ENCODE measurements at regions not wholly inside any gene's neighbourhood (a gene's known extent, or its start where the extent isn't known, plus 50 kb on each side); places are given as distances from the start of the nearest gene placed in this dataset.

GRCh38 chr5:110841137-110841536 lies 102.3 kb downstream of the SLC25A46 start:
- Histone ChIP-seq H3K4me3 (no peak overlapping the region), H3K4me1 (no peaks in the 10 kb centered on the region), H3K9me3 (no peaks in the 10 kb centered on the region), H3K27me3 (no peaks in the 10 kb centered on the region), H3K27ac (no peak overlapping the region), H3K36me3 (replicated peaks in 1 of 2; ENCODE audit: insufficient read depth in 1 of 2, low read depth in 2 of 2) (no peaks in the 10 kb centered on the region)
- no peak for TF ChIP-seq POLR2A (IDR thresholded peaks at IDR 0.05)
- TF ChIP-seq, protein P1, sequence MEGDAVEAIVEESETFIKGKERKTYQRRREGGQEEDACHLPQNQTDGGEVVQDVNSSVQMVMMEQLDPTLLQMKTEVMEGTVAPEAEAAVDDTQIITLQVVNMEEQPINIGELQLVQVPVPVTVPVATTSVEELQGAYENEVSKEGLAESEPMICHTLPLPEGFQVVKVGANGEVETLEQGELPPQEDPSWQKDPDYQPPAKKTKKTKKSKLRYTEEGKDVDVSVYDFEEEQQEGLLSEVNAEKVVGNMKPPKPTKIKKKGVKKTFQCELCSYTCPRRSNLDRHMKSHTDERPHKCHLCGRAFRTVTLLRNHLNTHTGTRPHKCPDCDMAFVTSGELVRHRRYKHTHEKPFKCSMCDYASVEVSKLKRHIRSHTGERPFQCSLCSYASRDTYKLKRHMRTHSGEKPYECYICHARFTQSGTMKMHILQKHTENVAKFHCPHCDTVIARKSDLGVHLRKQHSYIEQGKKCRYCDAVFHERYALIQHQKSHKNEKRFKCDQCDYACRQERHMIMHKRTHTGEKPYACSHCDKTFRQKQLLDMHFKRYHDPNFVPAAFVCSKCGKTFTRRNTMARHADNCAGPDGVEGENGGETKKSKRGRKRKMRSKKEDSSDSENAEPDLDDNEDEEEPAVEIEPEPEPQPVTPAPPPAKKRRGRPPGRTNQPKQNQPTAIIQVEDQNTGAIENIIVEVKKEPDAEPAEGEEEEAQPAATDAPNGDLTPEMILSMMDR (IDR thresholded peaks at IDR 0.05), result no peak
- no peak for ATAC-seq
- WGBS, 2 donors, result 55 to 58% methylated on average over 2 of the region's 2 CpGs
- intact Hi-C loops (cut with DNase I), result no loop called here
- no peak for DNase-seq

DNA sequence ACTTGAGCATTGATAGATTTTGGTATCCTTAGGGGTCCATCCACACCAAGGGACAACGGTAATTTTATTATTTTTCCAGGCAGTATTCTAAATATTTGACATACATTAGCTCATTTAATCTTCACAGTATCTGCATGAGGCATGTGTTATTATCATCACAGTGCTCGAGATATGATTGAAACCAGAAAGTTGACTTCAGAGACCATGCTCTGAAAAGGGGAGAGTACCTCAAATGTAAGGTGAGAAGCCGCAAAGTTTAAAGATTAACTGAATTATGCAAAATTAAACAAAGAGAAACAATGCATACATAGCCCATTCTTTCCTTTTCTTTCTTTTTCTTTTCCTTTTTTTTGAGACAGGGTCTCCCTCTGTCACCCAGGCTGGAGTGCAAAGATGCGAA lies 104.1 kb downstream of the SLC25A46 start:
- 56 to 65% methylated on average over 4 of the region's 4 CpGs for WGBS, 2 donors
- DNase-seq (no peak), ATAC-seq (no peak)
- no peaks in the 10 kb centered on the region for H3K9me3 ChIP-seq
- no peaks in the 10 kb centered on the region for H3K4me1 ChIP-seq
- H3K36me3 ChIP-seq (replicated peaks in 1 of 2; ENCODE audit: insufficient read depth in 1 of 2, low read depth in 2 of 2), result no peaks in the 10 kb centered on the region
- H3K27me3 ChIP-seq, result no peaks in the 10 kb centered on the region
- H3K27ac ChIP-seq, result no peak overlapping the region
- no peak overlapping the region for H3K4me3 ChIP-seq
- intact Hi-C loops (cut with DNase I), result no loop called here
- TF ChIP-seq POLR2A (IDR thresholded peaks at IDR 0.05), result no peak

GRCh38 chr5:110844251-110844650 lies 105.4 kb downstream of the SLC25A46 start:
- no peak for DNase-seq
- Histone ChIP-seq H3K27ac (no peak overlapping the region), H3K4me1 (no peaks in the 10 kb centered on the region), H3K9me3 (no peaks in the 10 kb centered on the region), H3K4me3 (no peak overlapping the region), H3K27me3 (no peaks in the 10 kb centered on the region), H3K36me3 (replicated peaks in 1 of 2; ENCODE audit: insufficient read depth in 1 of 2, low read depth in 2 of 2) (no peaks in the 10 kb centered on the region)
- TF ChIP-seq, protein P1 (IDR thresholded peaks at IDR 0.05), result no peak
- no peak for TF ChIP-seq POLR2A (IDR thresholded peaks at IDR 0.05)
- ATAC-seq, result no peak
- intact Hi-C loops (cut with DNase I), result no loop called here

- no peaks in the 10 kb centered on the region for H3K4me1 ChIP-seq
- H3K9me3 ChIP-seq, result no peaks in the 10 kb centered on the region
- TF ChIP-seq, protein P1 (IDR thresholded peaks at IDR 0.05), result no peak
- no peak for TF ChIP-seq POLR2A (IDR thresholded peaks at IDR 0.05)
- H3K27ac ChIP-seq, result no peak overlapping the region
- DNase-seq (no peak), ATAC-seq (no peak)
- intact Hi-C loops (cut with DNase I), result no loop called here
- 62 to 74% methylated on average over 4 of the region's 4 CpGs for WGBS, 2 donors
- H3K36me3 ChIP-seq (replicated peaks in 1 of 2; ENCODE audit: insufficient read depth in 1 of 2, low read depth in 2 of 2), result no peaks in the 10 kb centered on the region
- H3K4me3 ChIP-seq, result no peak overlapping the region
- no peaks in the 10 kb centered on the region for H3K27me3 ChIP-seq
Observed at GRCh38 chr5:110846398-110847001, 107.7 kb downstream of the SLC25A46 start.

DNA sequence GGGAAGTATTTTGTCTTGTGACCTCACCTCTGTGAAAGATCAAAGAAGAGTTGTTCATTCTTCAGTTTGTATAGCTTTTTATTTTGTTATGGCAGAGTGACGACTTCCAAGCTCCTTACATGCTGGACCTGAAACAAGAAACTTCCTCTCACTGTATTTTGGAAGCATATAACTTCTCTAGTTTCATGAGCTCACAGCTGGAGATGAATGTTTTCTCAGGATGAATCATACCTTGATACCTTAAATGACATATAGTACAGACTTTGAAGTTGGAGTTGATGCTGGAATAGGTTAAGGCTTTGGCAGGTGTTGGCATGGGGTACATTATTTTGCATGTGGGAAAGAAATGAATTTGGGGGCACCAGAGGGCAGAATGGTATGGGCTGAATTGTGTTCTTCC lies 112.5 kb downstream of the SLC25A46 start:
- intact Hi-C loops (cut with DNase I), result no loop called here
- no peak for ATAC-seq
- Histone ChIP-seq H3K27me3 (no peaks in the 10 kb centered on the region), H3K9me3 (no peaks in the 10 kb centered on the region), H3K4me1 (no peaks in the 10 kb centered on the region), H3K4me3 (no peak overlapping the region), H3K27ac (no peak overlapping the region), H3K36me3 (replicated peaks in 1 of 2; ENCODE audit: insufficient read depth in 1 of 2, low read depth in 2 of 2) (no peaks in the 10 kb centered on the region)
- no peak for TF ChIP-seq POLR2A (IDR thresholded peaks at IDR 0.05)
- TF ChIP-seq, protein P1 (IDR thresholded peaks at IDR 0.05), result no peak
- DNase-seq, result no peak
- 30 to 50% methylated on average over 1 of the region's 1 CpG for WGBS, 2 donors
